HG03439 (cell line): ENCODE measurements at regions not wholly inside any gene's neighbourhood (a gene's known extent, or its start where the extent isn't known, plus 50 kb on each side); places are given as distances from the start of the nearest gene placed in this dataset.
"Not testable (repeated sequence)": the region's sequence is repeated elsewhere in the genome, so short reads cannot be mapped to it uniquely, and the experiment has no call there.

Source experiments
- ATAC-seq: cut with Tn5 transposase; IDR thresholded peaks from one replicate; pipeline ENCODE4 v1.9.1; 2021; ENCODE audit warnings: mild to moderate bottlenecking, moderate library complexity; ENCODE audit not compliant: unreplicated experiment

GRCh38 chr11:114928260-114928870 lies 250.0 kb downstream of the NXPE2 start:
- ATAC-seq, result no peak

GRCh38 chr11:114929351-114930000 lies 251.1 kb downstream of the NXPE2 start:
- ATAC-seq, result no peak

GRCh38 chr11:114938799-114939198 lies 260.5 kb downstream of the NXPE2 start:
- no peak for ATAC-seq

GRCh38 chr11:114942207-114942606 lies 263.9 kb downstream of the NXPE2 start:
- no peak for ATAC-seq

- ATAC-seq, result no peak
Observed at GRCh38 chr11:114949614-114950351, 271.5 kb downstream of the NXPE2 start.

- no peak for ATAC-seq
Observed at GRCh38 chr11:114953039-114953438, 274.7 kb downstream of the NXPE2 start.

- no peak for ATAC-seq
Observed at GRCh38 chr11:114955923-114956322, 277.6 kb downstream of the NXPE2 start.

- no peak for ATAC-seq
Observed at GRCh38 chr11:114956566-114956965, 278.2 kb downstream of the NXPE2 start.

GRCh38 chr11:114959953-114960505 lies 281.7 kb downstream of the NXPE2 start:
- no peak for ATAC-seq

- ATAC-seq, result not testable (repeated sequence)
Observed at GRCh38 chr11:114960819-114961218, 282.5 kb downstream of the NXPE2 start.

- no peak for ATAC-seq
Observed at GRCh38 chr11:114964676-114965214, 286.4 kb downstream of the NXPE2 start.

- no peak for ATAC-seq
Observed at GRCh38 chr11:114970927-114971645, 292.8 kb downstream of the NXPE2 start.

- ATAC-seq, result no peak
Observed at GRCh38 chr11:114972105-114972504, 293.8 kb downstream of the NXPE2 start.

GRCh38 chr11:114977651-114978050 lies 299.3 kb downstream of the NXPE2 start:
- ATAC-seq, result no peak

- ATAC-seq, result no peak
Observed at GRCh38 chr11:114982141-114982540, 303.8 kb downstream of the NXPE2 start.

- no peak for ATAC-seq
Observed at GRCh38 chr11:114984611-114985163, 306.4 kb downstream of the NXPE2 start.

- no peak for ATAC-seq
Observed at GRCh38 chr11:114986365-114986764, 308.0 kb downstream of the NXPE2 start.

GRCh38 chr11:114987186-114987760 lies 308.9 kb downstream of the NXPE2 start:
- ATAC-seq, result no peak

GRCh38 chr11:114988644-114989043 lies 310.3 kb downstream of the NXPE2 start:
- ATAC-seq, result no peak

GRCh38 chr11:114989536-114989935 lies 311.2 kb downstream of the NXPE2 start:
- no peak for ATAC-seq
